Fibroblast of mammary gland (primary cell): ENCODE measurements at regions not wholly inside any gene's neighbourhood (a gene's known extent, or its start where the extent isn't known, plus 50 kb on each side); places are given as distances from the start of the nearest gene placed in this dataset.
A peak's percentile ranks its signal among the peaks of the same experiment; 100 is the strongest.
"Not testable (repeated sequence)": the region's sequence is repeated elsewhere in the genome, so short reads cannot be mapped to it uniquely, and the experiment has no call there.

ENCODE experiments used
- DNase-seq: peaks from one replicate; pipeline ENCODE4 v3.0.0-alpha.2; 2010; ENCODE audit warnings: low read depth
- H3K4me3 ChIP-seq: 2 replicates; pipeline ENCODE4 v1.5.1; 2011; ENCODE audit warnings: low read depth, mild to moderate bottlenecking, low read length, moderate library complexity; ENCODE audit not compliant: control insufficient read depth
- CTCF ChIP-seq: conservative IDR thresholded peaks from 2 replicates; pipeline ENCODE4 v1.5.1; 2011; ENCODE audit warnings: low read depth, low read length, inconsistent platforms; ENCODE audit not compliant: control insufficient read depth, insufficient read depth

GRCh38 chr6:132115714-132116366, 164.7 kb upstream of the CCN2 start:
- peak; percentile 33 for DNase-seq
- peak overlapping the region; percentile 33 for H3K4me3 ChIP-seq
- no peak for TF ChIP-seq CTCF

GRCh38 chr6:132114201-132114825, 163.1 kb upstream of the CCN2 start:
- DNase-seq = peak; percentile 26
- TF ChIP-seq CTCF = no peak
- H3K4me3 ChIP-seq = no peak overlapping the region

GRCh38 chr6:132109752-132110151, 158.6 kb upstream of the CCN2 start:
- not testable (repeated sequence) for H3K4me3 ChIP-seq, DNase-seq

- no peak overlapping the region for H3K4me3 ChIP-seq
- peak; percentile 15 for DNase-seq
- TF ChIP-seq CTCF = no peak
These were observed 156.7 kb upstream of the CCN2 start for GRCh38 chr6:132107896-132108295.

- DNase-seq = no peak
- H3K4me3 ChIP-seq = no peak overlapping the region
- no peak for TF ChIP-seq CTCF
These were observed 150.4 kb upstream of the CCN2 start for GRCh38 chr6:132101535-132101934.

GRCh38 chr6:132100388-132100990, 149.3 kb upstream of the CCN2 start:
- H3K4me3 ChIP-seq = no peak overlapping the region
- DNase-seq = no peak
- no peak for TF ChIP-seq CTCF

- DNase-seq = peak; percentile 16
- no peak overlapping the region for H3K4me3 ChIP-seq
- TF ChIP-seq CTCF = no peak
These were observed 145.8 kb upstream of the CCN2 start for GRCh38 chr6:132096996-132097395.
